Hepatocyte (in vitro differentiated cells): ENCODE measurements at regions not wholly inside any gene's neighbourhood (a gene's known extent, or its start where the extent isn't known, plus 50 kb on each side); places are given as distances from the start of the nearest gene placed in this dataset.

ENCODE experiments used
- EZH2 ChIP-seq: fragments of 200-600 bp; sonication (generic); IDR thresholded peaks from 2 replicates; pipeline ENCODE4 v1.6.1; 2016; ENCODE audit warnings: antibody characterized with exemption, mild to moderate bottlenecking, borderline replicate concordance
- EZH2phosphoT487 ChIP-seq: fragments of 200-600 bp; sonication (generic); IDR thresholded peaks from one replicate; pipeline ENCODE4 v1.6.1; 2018; ENCODE audit warnings: antibody characterized with exemption, mild to moderate bottlenecking, low read depth, moderate library complexity; ENCODE audit not compliant: unreplicated experiment, severe bottlenecking
- TF ChIP-seq, protein P1 (sequence below): fragments of 200-600 bp; sonication (generic); IDR thresholded peaks from 2 replicates; pipeline ENCODE4 v1.5.1; 2016; ENCODE audit warnings: antibody characterized with exemption, mild to moderate bottlenecking; ENCODE audit not compliant: poor library complexity

DNA sequence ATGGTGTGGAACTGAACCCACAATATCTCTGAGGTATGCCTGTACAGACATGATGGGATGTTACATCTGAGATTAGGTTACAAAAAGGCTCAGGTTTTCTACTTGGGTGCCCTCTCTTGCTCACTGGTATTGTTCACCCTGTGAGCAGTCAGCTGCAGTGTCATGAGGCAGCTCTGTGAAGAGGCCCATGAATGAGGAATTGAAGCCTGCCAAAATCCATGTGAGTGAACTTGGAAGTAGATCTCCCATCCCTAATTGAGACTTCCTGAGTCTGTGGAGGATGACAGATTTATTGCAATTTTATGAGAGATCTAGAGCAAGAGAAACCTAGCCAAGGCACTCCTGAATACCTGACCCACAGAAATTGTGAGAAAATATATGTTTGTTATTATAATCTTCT, 404.9 kb upstream of the ZEB2 start:
- TF ChIP-seq EZH2 (no peak), EZH2phosphoT487 (no peak)
- TF ChIP-seq, protein P1, sequence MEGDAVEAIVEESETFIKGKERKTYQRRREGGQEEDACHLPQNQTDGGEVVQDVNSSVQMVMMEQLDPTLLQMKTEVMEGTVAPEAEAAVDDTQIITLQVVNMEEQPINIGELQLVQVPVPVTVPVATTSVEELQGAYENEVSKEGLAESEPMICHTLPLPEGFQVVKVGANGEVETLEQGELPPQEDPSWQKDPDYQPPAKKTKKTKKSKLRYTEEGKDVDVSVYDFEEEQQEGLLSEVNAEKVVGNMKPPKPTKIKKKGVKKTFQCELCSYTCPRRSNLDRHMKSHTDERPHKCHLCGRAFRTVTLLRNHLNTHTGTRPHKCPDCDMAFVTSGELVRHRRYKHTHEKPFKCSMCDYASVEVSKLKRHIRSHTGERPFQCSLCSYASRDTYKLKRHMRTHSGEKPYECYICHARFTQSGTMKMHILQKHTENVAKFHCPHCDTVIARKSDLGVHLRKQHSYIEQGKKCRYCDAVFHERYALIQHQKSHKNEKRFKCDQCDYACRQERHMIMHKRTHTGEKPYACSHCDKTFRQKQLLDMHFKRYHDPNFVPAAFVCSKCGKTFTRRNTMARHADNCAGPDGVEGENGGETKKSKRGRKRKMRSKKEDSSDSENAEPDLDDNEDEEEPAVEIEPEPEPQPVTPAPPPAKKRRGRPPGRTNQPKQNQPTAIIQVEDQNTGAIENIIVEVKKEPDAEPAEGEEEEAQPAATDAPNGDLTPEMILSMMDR, result no peak
